ENCODE measurements at regions not wholly inside any gene's neighbourhood (a gene's known extent, or its start where the extent isn't known, plus 50 kb on each side); places are given as distances from the start of the nearest gene placed in this dataset.

DNA sequence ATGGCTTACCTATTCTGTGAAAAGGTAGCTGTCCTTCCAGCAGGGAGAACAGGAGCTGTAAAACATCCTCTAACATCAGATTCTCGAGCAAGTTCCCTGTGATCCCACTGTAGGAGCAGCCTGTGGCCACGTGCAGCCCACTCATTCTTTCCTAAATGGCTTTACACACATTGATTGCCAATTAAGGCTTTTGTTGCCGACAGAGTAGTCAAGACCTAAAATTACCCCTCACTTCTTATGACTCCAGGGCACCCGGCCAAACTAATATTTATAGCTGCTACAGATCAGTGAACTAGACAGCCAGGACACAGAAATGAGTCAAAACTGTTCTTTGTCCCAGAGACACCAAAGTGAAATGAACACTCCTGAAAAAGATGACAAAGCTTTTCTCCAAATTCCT lies 832.1 kb downstream of the SORCS3 start:
- in situ Hi-C loops (cut with HindIII; ENCODE audit: low sequenced_read_pairs), result no loop called here

- in situ Hi-C loops (cut with HindIII; ENCODE audit: low sequenced_read_pairs), result no loop called here
Observed at GRCh38 chr10:105468759-105469158, 827.7 kb downstream of the SORCS3 start.

- in situ Hi-C loops (cut with HindIII; ENCODE audit: low sequenced_read_pairs), result no loop called here
Observed at GRCh38 chr10:105466521-105466920, 825.4 kb downstream of the SORCS3 start.

GRCh38 chr10:105434970-105435369 lies 793.9 kb downstream of the SORCS3 start:
- in situ Hi-C loops (cut with HindIII; ENCODE audit: low sequenced_read_pairs), result loop anchor here (5.0 kb wide), 1 partner anchor 43 kb away; no protein-coding TSS in a partner anchor

DNA sequence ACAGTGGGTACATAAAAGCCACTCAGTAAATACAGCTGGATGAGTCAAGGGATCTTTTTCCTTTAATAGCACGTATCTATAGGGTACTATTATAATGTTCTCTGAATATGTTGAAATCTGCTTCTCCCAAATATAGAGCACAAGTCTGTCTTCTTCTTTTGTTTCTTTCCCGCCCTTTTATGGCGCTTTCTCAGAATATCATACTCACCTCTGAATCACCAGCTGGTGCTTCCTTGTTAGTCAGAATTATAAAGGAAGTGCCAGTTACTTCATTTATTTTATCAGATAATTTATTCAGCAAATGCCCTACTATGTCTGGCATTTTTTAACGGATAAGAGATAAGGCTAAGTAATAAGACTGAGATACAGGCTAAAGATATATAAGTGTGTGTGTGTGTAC lies 772.9 kb downstream of the SORCS3 start:
- in situ Hi-C loops (cut with HindIII; ENCODE audit: low sequenced_read_pairs), result no loop called here

- in situ Hi-C loops (cut with HindIII; ENCODE audit: low sequenced_read_pairs), result no loop called here
Observed at GRCh38 chr10:105409370-105409769, 768.3 kb downstream of the SORCS3 start.

DNA sequence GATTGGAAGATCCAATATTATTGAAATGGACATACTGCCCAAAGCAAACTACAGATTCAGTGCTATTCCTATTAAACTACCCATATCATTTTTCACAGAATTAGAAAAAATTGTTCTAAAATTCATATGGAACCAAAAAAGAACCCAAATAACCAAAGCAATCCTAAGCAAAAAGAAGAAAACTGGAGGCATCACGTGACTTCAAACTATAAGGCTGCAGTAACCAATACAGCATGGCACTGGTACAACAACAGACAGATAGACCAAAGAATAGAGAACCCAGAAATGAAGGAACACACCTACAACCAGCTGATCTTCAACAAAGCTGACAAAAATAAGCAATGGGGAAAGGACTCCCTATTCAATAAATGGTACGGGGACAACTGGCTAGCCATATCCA lies 765.4 kb downstream of the SORCS3 start:
- in situ Hi-C loops (cut with HindIII; ENCODE audit: low sequenced_read_pairs), result no loop called here

DNA sequence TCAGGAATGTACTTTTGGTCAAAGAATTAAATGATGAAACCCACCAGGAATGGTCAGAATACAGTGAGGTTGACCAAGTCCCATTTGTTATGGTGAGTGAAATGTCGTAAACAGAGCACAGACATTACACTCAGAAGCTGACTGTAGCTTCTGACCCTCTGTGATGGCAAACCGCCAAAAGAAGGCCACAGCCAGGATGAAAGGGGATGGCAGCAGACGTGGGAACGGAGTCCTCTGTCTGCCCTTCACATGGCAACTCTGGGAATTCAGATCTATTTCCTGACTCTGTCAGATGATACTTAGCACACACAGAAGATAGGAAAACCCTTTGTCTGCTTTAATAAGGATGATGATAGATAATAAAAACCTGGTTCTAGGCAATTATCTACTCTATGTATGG lies 757.1 kb downstream of the SORCS3 start:
- in situ Hi-C loops (cut with HindIII; ENCODE audit: low sequenced_read_pairs), result no loop called here

DNA sequence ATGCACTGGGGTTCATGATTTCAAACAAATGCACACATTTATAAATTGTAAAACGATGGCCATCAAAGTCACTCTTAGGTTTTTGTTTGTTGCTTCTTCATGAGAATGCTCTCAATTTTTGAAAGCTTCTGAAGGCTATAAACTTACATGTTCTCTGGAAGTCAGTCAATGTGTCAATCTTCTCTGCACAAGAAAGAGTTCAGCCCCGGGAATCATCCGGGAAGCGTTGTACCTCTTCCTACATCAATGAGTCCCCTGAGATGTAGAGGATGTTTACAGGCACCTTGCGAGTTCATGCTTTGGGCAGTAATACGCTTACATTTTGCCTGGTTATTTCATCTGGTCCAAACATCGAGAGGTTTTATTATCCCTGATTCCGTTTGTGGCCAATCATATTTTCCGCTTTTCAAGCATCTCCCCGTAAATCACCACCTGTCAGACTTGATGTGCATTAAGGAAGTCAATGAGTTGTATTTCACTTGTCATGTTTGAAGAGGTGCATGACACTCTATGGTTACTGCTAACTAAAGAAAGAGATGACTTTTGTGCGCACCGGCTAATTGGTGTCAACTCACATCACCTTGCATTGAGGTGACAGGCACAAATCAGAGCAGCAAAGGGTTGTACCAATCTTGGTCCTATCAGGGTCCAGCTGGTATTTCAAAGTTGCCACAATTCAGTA lies 750.7 kb downstream of the SORCS3 start:
- in situ Hi-C loops (cut with HindIII; ENCODE audit: low sequenced_read_pairs), result loop anchor here (5.0 kb wide), 1 partner anchor 40 kb away; no protein-coding TSS in a partner anchor

DNA sequence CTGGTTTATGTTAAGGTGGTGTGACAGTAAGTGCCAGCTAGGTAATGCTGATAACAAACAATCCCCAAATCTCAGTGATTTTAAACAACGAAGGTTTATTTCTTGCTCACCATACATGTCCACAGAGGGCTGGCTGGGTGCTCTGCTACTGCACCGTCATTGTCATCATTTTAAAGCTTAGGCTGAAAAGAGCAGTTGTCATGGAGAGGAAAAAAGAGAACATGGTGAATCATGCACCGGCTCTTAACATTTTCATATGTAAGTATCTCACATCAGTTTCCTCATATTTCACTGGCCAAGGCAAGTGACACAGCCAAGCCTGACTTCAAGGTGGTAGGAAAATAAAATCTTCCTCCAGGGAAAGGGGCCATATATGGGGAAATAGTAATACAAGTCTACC lies 746.9 kb downstream of the SORCS3 start:
- in situ Hi-C loops (cut with HindIII; ENCODE audit: low sequenced_read_pairs), result no loop called here

GRCh38 chr10:105383978-105384377 lies 742.9 kb downstream of the SORCS3 start:
- in situ Hi-C loops (cut with HindIII; ENCODE audit: low sequenced_read_pairs), result no loop called here

DNA sequence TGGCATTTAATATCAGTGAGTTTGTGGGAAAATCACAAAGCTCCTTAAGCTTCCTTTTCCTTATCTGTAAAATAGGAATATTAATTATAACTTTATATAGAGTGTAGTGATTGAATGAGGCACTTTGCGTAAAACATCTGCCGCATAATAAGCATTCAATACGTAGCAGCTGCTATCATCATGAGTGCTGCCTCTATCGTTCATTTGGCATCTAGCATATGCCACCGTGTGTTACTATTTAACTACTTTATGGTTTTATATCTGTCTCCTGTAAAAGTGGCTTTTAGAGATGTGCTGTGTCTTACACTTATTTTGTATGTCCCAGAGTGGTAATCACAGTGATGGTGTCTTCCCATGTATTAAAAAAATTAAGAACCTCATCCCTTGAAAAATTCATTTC lies 729.6 kb downstream of the SORCS3 start:
- in situ Hi-C loops (cut with HindIII; ENCODE audit: low sequenced_read_pairs), result no loop called here

GRCh38 chr10:105359708-105360107 lies 718.6 kb downstream of the SORCS3 start:
- in situ Hi-C loops (cut with HindIII; ENCODE audit: low sequenced_read_pairs), result no loop called here

- in situ Hi-C loops (cut with HindIII; ENCODE audit: low sequenced_read_pairs), result no loop called here
Observed at GRCh38 chr10:105358911-105359310, 717.8 kb downstream of the SORCS3 start.

- in situ Hi-C loops (cut with HindIII; ENCODE audit: low sequenced_read_pairs), result no loop called here
Observed at GRCh38 chr10:105356626-105357025, 715.5 kb downstream of the SORCS3 start.

DNA sequence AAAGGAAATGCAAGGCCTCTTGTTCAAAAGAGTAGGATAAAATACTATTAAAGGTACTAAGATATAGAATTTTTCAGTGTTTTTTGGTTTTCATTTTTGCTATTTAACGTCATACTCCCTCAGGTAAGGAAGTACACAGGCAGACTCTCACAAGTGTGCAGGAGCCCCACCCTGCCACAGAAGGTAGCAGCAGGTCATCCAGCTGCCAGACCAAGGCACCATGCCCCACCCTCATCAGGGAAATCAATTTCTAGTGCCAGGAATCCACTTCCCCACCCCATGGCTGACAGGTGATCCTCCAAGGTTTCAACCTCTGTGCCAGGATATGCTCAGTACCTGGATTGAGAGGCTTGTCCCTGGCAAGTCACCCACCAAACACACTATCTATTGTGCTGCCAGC lies 712.9 kb downstream of the SORCS3 start:
- in situ Hi-C loops (cut with HindIII; ENCODE audit: low sequenced_read_pairs), result no loop called here

DNA sequence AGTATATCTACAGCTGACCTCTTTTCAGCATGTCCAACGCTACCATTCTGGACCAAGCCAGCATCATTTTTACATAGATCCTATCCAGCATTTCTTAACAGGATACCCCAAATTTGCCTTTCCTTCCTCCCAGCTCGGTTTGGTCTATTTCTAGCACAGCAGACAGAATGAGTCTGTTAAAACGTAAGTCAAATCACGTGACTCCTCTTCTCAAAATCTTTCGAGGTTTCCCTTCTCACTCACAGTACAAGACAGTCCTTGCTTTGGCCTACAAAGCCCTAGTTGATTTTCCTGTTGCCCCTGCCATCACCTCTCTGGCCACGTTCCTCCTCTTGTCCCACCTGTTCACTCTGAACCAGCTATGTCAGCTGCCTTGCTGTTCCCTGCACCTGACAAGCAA lies 711.7 kb downstream of the SORCS3 start:
- in situ Hi-C loops (cut with HindIII; ENCODE audit: low sequenced_read_pairs), result no loop called here

DNA sequence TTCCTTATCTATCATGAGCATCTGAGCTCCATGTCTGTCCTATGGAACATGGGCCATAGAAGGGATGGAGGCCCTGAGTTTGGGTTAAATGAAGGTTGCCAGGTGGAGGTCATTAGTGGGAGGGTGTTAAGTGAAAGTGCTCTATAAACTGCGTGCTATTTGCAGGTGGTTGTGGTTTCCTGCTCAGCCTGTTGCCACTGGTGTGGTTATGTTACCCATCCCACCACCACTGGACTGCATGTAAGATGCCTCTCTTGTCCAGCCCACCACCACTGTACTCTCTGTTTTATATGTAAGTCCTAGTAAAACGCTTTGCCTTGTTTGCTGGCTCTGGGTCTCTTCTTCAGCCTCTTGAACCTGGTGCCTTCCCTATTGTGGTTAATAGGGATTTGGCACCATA lies 711.2 kb downstream of the SORCS3 start:
- in situ Hi-C loops (cut with HindIII; ENCODE audit: low sequenced_read_pairs), result no loop called here

- in situ Hi-C loops (cut with HindIII; ENCODE audit: low sequenced_read_pairs), result no loop called here
Observed at GRCh38 chr10:105351187-105351586, 710.1 kb downstream of the SORCS3 start.

DNA sequence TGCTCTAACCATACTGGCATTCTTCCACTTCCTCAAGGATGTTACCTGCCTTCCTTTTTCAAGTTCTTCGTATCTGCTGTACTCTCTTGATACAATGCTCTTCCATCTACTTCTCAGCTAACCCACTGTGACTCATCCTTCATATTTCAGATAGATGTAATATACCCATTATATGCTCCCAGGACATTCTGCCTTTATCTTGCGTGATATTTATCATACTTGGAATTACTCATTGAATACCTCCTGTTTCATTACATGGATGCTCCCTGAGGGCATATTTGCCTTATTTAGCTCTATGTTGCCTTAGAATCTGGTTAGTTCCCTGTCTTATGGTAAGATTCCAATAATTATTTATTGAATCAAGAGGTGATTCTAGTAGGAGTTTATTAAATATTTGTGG lies 706.4 kb downstream of the SORCS3 start:
- in situ Hi-C loops (cut with HindIII; ENCODE audit: low sequenced_read_pairs), result no loop called here

GRCh38 chr10:105342606-105343005 lies 701.5 kb downstream of the SORCS3 start:
- in situ Hi-C loops (cut with HindIII; ENCODE audit: low sequenced_read_pairs), result no loop called here

GRCh38 chr10:105339669-105340068 lies 698.6 kb downstream of the SORCS3 start:
- in situ Hi-C loops (cut with HindIII; ENCODE audit: low sequenced_read_pairs), result no loop called here

- in situ Hi-C loops (cut with HindIII; ENCODE audit: low sequenced_read_pairs), result no loop called here
Observed at GRCh38 chr10:105328503-105329133, 687.5 kb downstream of the SORCS3 start.

Measured in DLD1 (cell line).